NB4 (cell line): ENCODE measurements at regions not wholly inside any gene's neighbourhood (a gene's known extent, or its start where the extent isn't known, plus 50 kb on each side); places are given as distances from the start of the nearest gene placed in this dataset.

Source experiments
- POLR2A ChIP-seq: IDR thresholded peaks from 2 replicates; pipeline ENCODE4 v1.6.1; 2011; ENCODE audit warnings: mild to moderate bottlenecking; ENCODE audit not compliant: insufficient read length; ENCODE audit errors: extremely low read depth
- TF ChIP-seq, protein P1 (sequence below): IDR thresholded peaks from 2 replicates; pipeline ENCODE4 v1.6.1; 2011; ENCODE audit warnings: low read depth, low read length

DNA sequence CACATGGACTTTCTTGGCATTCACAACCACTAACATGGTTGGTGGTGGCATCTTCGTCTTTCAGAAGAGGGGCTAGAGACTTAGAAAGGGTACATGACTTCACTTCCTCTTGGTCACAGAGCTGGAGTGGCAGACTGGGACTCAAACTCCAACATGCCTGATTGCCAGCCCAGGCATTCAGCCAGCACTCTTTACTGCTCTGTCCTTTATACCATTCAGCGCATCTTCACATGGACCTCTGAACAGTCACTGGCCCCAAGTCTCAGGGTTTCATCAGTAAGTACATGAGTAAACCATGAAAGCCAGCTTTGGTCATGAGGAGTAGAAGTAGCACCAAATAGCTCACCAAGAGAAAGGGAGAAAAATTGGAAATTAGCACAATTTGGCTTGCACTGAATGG, 148.4 kb upstream of the KLF14 start:
- no peak for TF ChIP-seq POLR2A
- TF ChIP-seq, protein P1, sequence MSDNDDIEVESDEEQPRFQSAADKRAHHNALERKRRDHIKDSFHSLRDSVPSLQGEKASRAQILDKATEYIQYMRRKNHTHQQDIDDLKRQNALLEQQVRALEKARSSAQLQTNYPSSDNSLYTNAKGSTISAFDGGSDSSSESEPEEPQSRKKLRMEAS, result no peak
